Endothelial cell of umbilical vein (primary cell): ENCODE measurements at regions not wholly inside any gene's neighbourhood (a gene's known extent, or its start where the extent isn't known, plus 50 kb on each side); places are given as distances from the start of the nearest gene placed in this dataset.

Source experiments
- BruUV-seq: library from RNA; stranded (reverse); fragments of 400-500 nt; replicated peaks from 2 replicates; lab custom pipeline; 2021; lab: Mats Ljungman, UMichigan
- CTCF ChIA-PET: fragments of 300-600, 350-600 bp; sonication (Branson Sonifier 250); formaldehyde crosslinking; loops from one replicate; lab custom pipeline; 2021; ENCODE audit warnings: antibody characterized with exemption, inconsistent platforms; lab: Charles Lee
- POLR2A ChIA-PET: fragments of 300-600, 350-600 bp; sonication (Branson Sonifier 250); formaldehyde crosslinking; loops from one replicate; lab custom pipeline; 2021; ENCODE audit warnings: antibody characterized with exemption, inconsistent platforms; lab: Charles Lee
- DNase-seq: peaks from one replicate; pipeline ENCODE4 v3.0.0-alpha.2; 2011; ENCODE audit warnings: low read depth, low spot score
- FAIRE-seq: peaks from 2 replicates; lab custom pipeline; 2011; peaks lifted over from hg19 to GRCh38; lab: Jason Lieb, UNC
- H2AFZ ChIP-seq: 2 replicates; pipeline ENCODE4 v1.6.0; 2012; ENCODE audit warnings: low read depth, low read length, control low read depth, inconsistent platforms
- H3K27ac ChIP-seq: 2 replicates; pipeline ENCODE4 v1.5.1; 2011; ENCODE audit warnings: low read depth, mild to moderate bottlenecking, control low read depth, low read length, moderate library complexity; ENCODE audit not compliant: insufficient read depth
- H3K27me3 ChIP-seq, 2 experiments: 2 replicates each; pipeline versions ENCODE4 v1.6.0 to v1.6.1; 2011; ENCODE audit warnings: low read length in 2 of 2, mixed read lengths in 1 of 2; ENCODE audit not compliant: control insufficient read depth in 2 of 2, insufficient read depth in 2 of 2
- H3K36me3 ChIP-seq, 2 experiments: 2 replicates in 1 of 2; 3 replicates in 1 of 2; pipeline ENCODE4 v1.5.1; 2011; ENCODE audit warnings: low read length in 2 of 2, mild to moderate bottlenecking in 1 of 2, moderate library complexity in 1 of 2; ENCODE audit not compliant: control insufficient read depth in 2 of 2, insufficient read depth in 2 of 2; ENCODE audit errors: extremely low read depth in 1 of 2
- H3K4me1 ChIP-seq: 3 replicates; pipeline ENCODE4 v1.5.1; 2011; ENCODE audit warnings: mild to moderate bottlenecking, low read length; ENCODE audit not compliant: control insufficient read depth, insufficient read depth; ENCODE audit errors: extremely low read depth
- H3K4me2 ChIP-seq: 2 replicates; pipeline ENCODE4 v1.6.1; 2011; ENCODE audit warnings: low read length, control low read depth, mixed read lengths; ENCODE audit not compliant: insufficient read depth
- H3K4me3 ChIP-seq, 3 experiments: fragments of 200-600 bp in 1 of 3; sonication (generic), shearing (Covaris generic) in 1 of 3; replicated peaks in 1 of 3; 2 replicates each; pipeline ENCODE4 v1.5.1; 2011 to 2016; ENCODE audit warnings: control low read depth in 3 of 3, low read length in 3 of 3, mild to moderate bottlenecking in 2 of 3, inconsistent platforms in 1 of 3, low read depth in 1 of 3, moderate library complexity in 1 of 3; ENCODE audit not compliant: insufficient read depth in 1 of 3
- H3K79me2 ChIP-seq: 2 replicates; pipeline ENCODE4 v1.6.0; 2012; ENCODE audit warnings: low read length, inconsistent platforms; ENCODE audit not compliant: control insufficient read depth, insufficient read depth
- H3K9ac ChIP-seq: replicated peaks from 2 replicates; pipeline ENCODE3; 2011; ENCODE audit warnings: low read length, control low read depth; ENCODE audit not compliant: insufficient read depth; ENCODE audit errors: extremely low read depth
- H3K9me1 ChIP-seq: replicated peaks from 3 replicates; pipeline ENCODE4 v1.6.0; 2011; ENCODE audit warnings: mild to moderate bottlenecking, low read length; ENCODE audit not compliant: control insufficient read depth, insufficient read depth; ENCODE audit errors: extremely low read depth
- H3K9me3 ChIP-seq: replicated peaks from 2 replicates; pipeline ENCODE4 v1.5.1; 2012; ENCODE audit warnings: low read length, inconsistent platforms; ENCODE audit not compliant: control insufficient read depth, insufficient read depth
- H4K20me1 ChIP-seq: replicated peaks from 2 replicates; pipeline ENCODE3; 2011; ENCODE audit warnings: mild to moderate bottlenecking, low read length; ENCODE audit not compliant: control insufficient read depth, insufficient read depth; ENCODE audit errors: extremely low read depth
- CTCF ChIP-seq, 2 donors: IDR thresholded peaks; 1 replicate in 1 of 2; 2 replicates in 1 of 2; pipeline ENCODE4 v1.5.1; 2011; ENCODE audit warnings: low read length in 2 of 2, mild to moderate bottlenecking in 2 of 2, moderate library complexity in 2 of 2, control low read depth in 1 of 2, inconsistent platforms in 1 of 2, low read depth in 1 of 2; ENCODE audit not compliant: insufficient read depth in 1 of 2; ENCODE audit errors: extremely low read depth in 1 of 2
- EZH2 ChIP-seq: IDR thresholded peaks from 2 replicates; pipeline ENCODE4 v1.6.1; 2012; ENCODE audit warnings: borderline replicate concordance, low read depth, mild to moderate bottlenecking, moderate library complexity, low read length, inconsistent platforms; ENCODE audit not compliant: severe bottlenecking
- FOS ChIP-seq: IDR thresholded peaks from 2 replicates; pipeline ENCODE4 v1.6.1; 2011; ENCODE audit warnings: mild to moderate bottlenecking, low read length, moderate library complexity, borderline replicate concordance; ENCODE audit not compliant: insufficient read depth
- GATA2 ChIP-seq: IDR thresholded peaks from 2 replicates; pipeline ENCODE4 v1.7.0; 2011; ENCODE audit warnings: low read depth, mild to moderate bottlenecking, moderate library complexity, mixed read lengths, low read length; ENCODE audit not compliant: insufficient read length, insufficient read depth
- JUN ChIP-seq: IDR thresholded peaks from 2 replicates; pipeline ENCODE4 v1.6.1; 2011; ENCODE audit warnings: borderline replicate concordance, low read depth; ENCODE audit not compliant: insufficient read length, insufficient read depth
- MAX ChIP-seq: IDR thresholded peaks from 2 replicates; pipeline ENCODE4 v1.6.1; 2011; ENCODE audit not compliant: insufficient read depth, insufficient read length
- MYC ChIP-seq: IDR thresholded peaks from one replicate; pipeline ENCODE4 v1.6.1; 2011; ENCODE audit warnings: mild to moderate bottlenecking, low read depth, low read length
- POLR2A ChIP-seq: IDR thresholded peaks from 2 replicates; pipeline ENCODE4 v1.6.1; 2012; ENCODE audit warnings: low read depth, mild to moderate bottlenecking, control low read depth, low read length
- POLR2AphosphoS5 ChIP-seq: IDR thresholded peaks from 2 replicates; pipeline ENCODE4 v1.6.1; 2012; ENCODE audit warnings: low read depth, mild to moderate bottlenecking, control low read depth, low read length, moderate library complexity; ENCODE audit not compliant: insufficient read depth
- dilution Hi-C: fragments of 300-500 bp; cut with MboI; formaldehyde crosslinking; loops from one replicate; pipeline ENCODE4 v1.15.0; 2019; ENCODE audit warnings: low sequenced_read_pairs; ENCODE audit not compliant: extremely low pct_ligation_motif_present
- intact Hi-C: fragments of 100-400 bp; cut with micrococcal nuclease; formaldehyde crosslinking; loops from one replicate; pipeline ENCODE4 v1.10.0; 2022

GRCh38 chr20:11791835-11792567, 125.7 kb upstream of the BTBD3 start:
- intact Hi-C loops = no loop called here
- TF ChIP-seq MAX = no peak
- TF ChIP-seq FOS = no peak
- TF ChIP-seq JUN = no peak
- no peak for TF ChIP-seq POLR2A
- no peak for TF ChIP-seq EZH2
- no peak for TF ChIP-seq GATA2
- TF ChIP-seq CTCF (IDR thresholded peaks at IDR 0.05; ENCODE audit: extremely low read depth in 1 of 2, insufficient read depth in 1 of 2, low read depth in 1 of 2, low read length in 2 of 2) = no peak
- TF ChIP-seq MYC = no peak
- no peak for TF ChIP-seq POLR2AphosphoS5
- H2AFZ ChIP-seq = no peak overlapping the region
- H3K9ac ChIP-seq = no peak overlapping the region
- CTCF ChIA-PET = no interaction called here
- no peaks in the 10 kb centered on the region for H3K36me3 ChIP-seq
- H4K20me1 ChIP-seq = no peaks in the 10 kb centered on the region
- DNase-seq = no peak
- H3K4me3 ChIP-seq = no peak overlapping the region
- BruUV-seq = no TSS peak
- no peak overlapping the region for H3K27ac ChIP-seq
- H3K27me3 ChIP-seq = no peaks in the 10 kb centered on the region
- dilution Hi-C loops = no loop called here
- no peaks in the 10 kb centered on the region for H3K79me2 ChIP-seq
- FAIRE-seq = no peak
- H3K4me1 ChIP-seq = no peaks in the 10 kb centered on the region
- H3K4me2 ChIP-seq = no peak overlapping the region
- H3K9me1 ChIP-seq = no peaks in the 10 kb centered on the region
- POLR2A ChIA-PET = no interaction called here
- H3K9me3 ChIP-seq = no peaks in the 10 kb centered on the region
